ENCODE measurements at regions not wholly inside any gene's neighbourhood (a gene's known extent, or its start where the extent isn't known, plus 50 kb on each side); places are given as distances from the start of the nearest gene placed in this dataset.

DNA sequence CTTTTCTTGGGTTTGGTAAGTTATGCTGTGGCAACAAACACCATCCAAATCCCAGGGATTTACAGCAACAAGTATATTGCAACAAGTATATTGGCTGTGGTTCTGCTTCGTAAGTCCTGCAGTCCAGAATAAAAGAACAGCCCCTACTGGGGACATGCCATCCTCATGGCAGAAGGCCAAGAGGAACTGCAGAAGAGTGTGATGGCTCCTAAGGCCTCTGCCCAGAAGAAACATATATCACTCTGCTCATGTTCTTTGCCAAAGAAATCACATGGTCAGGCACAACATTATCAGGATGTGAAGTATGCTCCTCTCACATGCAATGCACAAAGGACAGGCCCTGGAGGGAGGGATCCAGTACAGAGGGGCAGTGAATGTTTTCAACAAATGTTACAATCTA, 159.6 kb upstream of the TAS2R1 start:
- Histone ChIP-seq H3K27me3 (ENCODE audit: control insufficient read depth, insufficient read depth, low read length) (no peaks in the 10 kb centered on the region), H3K36me3 (ENCODE audit: control insufficient read depth, insufficient read depth, low read length) (no peaks in the 10 kb centered on the region), H3K4me3 (ENCODE audit: low read depth, low read length) (no peak overlapping the region)
- ChIA-PET CTCF (no interaction called here), POLR2A (no interaction called here)
- no peak for DNase-seq (ENCODE audit: low read depth)
- TF ChIP-seq, protein P1, sequence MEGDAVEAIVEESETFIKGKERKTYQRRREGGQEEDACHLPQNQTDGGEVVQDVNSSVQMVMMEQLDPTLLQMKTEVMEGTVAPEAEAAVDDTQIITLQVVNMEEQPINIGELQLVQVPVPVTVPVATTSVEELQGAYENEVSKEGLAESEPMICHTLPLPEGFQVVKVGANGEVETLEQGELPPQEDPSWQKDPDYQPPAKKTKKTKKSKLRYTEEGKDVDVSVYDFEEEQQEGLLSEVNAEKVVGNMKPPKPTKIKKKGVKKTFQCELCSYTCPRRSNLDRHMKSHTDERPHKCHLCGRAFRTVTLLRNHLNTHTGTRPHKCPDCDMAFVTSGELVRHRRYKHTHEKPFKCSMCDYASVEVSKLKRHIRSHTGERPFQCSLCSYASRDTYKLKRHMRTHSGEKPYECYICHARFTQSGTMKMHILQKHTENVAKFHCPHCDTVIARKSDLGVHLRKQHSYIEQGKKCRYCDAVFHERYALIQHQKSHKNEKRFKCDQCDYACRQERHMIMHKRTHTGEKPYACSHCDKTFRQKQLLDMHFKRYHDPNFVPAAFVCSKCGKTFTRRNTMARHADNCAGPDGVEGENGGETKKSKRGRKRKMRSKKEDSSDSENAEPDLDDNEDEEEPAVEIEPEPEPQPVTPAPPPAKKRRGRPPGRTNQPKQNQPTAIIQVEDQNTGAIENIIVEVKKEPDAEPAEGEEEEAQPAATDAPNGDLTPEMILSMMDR (IDR thresholded peaks at IDR 0.05; ENCODE audit: insufficient read depth, low read depth, low read length) = no peak

DNA sequence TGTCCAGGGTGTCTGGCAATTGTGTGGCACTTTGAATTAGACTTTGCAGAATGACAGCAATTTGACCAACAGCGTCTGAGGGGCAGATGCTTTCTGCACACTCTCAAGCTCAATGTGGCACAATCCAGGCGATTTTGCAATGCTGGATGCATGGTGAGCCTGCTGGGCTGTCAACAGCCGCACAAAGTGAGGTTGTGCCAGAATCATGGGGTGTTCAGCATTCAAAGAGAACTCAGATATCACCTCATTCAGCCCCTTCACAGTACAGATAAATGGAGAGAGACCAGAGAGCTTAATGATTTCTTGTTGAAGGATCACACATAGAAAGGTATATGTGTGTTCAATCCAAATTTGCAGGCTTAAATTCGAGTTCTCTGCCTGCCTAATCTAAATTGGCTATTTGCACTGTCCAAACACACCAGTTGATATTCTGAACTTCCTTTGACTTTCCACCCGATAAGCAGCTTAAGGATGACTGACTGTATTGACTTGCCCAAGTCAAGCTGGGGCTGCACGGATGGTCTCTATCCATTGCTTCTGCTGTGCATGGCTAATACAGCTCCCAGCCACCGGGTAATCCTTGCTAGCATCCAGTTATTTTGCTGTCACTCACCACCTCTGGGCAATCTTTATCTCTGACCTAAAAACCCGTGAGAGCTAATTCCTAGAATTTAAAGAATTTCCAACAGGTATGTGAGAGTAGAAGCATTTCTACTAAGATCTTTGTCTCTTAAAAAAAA, 157.9 kb upstream of the TAS2R1 start:
- Histone ChIP-seq H3K36me3 (ENCODE audit: control insufficient read depth, insufficient read depth, low read length) (no peaks in the 10 kb centered on the region), H3K4me3 (ENCODE audit: low read depth, low read length) (no peak overlapping the region), H3K27me3 (ENCODE audit: control insufficient read depth, insufficient read depth, low read length) (no peaks in the 10 kb centered on the region)
- TF ChIP-seq, protein P1 (IDR thresholded peaks at IDR 0.05; ENCODE audit: insufficient read depth, low read depth, low read length) = no peak
- ChIA-PET POLR2A (interaction anchor here (0.6 kb wide), 1 partner anchor 371 kb away, joined by 3 read pairs; no protein-coding TSS in a partner anchor), CTCF (interaction anchor here (1.1 to 1.2 kb wide), 2 partner anchors 11 to 13 kb away, joined by 3 read pairs; no protein-coding TSS in a partner anchor)
- DNase-seq (ENCODE audit: low read depth) = no peak

- Histone ChIP-seq H3K36me3 (ENCODE audit: control insufficient read depth, insufficient read depth, low read length) (no peaks in the 10 kb centered on the region), H3K4me3 (ENCODE audit: low read depth, low read length) (no peak overlapping the region), H3K27me3 (ENCODE audit: control insufficient read depth, insufficient read depth, low read length) (no peaks in the 10 kb centered on the region)
- POLR2A ChIA-PET = no interaction called here
- TF ChIP-seq, protein P1 (IDR thresholded peaks at IDR 0.05; ENCODE audit: insufficient read depth, low read depth, low read length) = no peak
- DNase-seq (ENCODE audit: low read depth) = no peak
- CTCF ChIA-PET = interaction anchor here (0.6 to 1.2 kb wide), 3 partner anchors 14 to 138 kb away, joined by 3 read pairs; no protein-coding TSS in a partner anchor
Observed at GRCh38 chr5:9786380-9787360, 156.5 kb upstream of the TAS2R1 start.

DNA sequence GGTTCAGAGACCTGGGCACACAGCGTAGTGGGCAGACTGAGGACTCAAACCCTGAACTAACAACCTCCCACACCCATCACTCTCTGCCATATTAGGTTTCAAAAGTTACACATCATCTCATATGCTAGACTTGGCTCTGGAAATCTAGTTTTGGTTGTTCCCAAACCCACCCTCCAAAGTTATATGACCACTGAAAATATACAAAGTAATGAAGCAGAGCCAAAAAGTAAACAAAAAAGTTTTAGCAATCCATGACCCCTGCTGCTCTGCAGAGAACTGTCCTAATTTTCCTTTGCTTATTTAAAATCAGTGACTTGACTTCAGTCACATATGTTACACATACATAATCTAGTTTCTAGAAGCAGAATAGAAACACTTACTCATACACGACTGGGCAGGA, 155.6 kb upstream of the TAS2R1 start:
- ChIA-PET POLR2A (no interaction called here), CTCF (no interaction called here)
- Histone ChIP-seq H3K27me3 (ENCODE audit: control insufficient read depth, insufficient read depth, low read length) (no peaks in the 10 kb centered on the region), H3K4me3 (ENCODE audit: low read depth, low read length) (no peak overlapping the region), H3K36me3 (ENCODE audit: control insufficient read depth, insufficient read depth, low read length) (no peaks in the 10 kb centered on the region)
- DNase-seq (ENCODE audit: low read depth) = no peak
- TF ChIP-seq, protein P1 (IDR thresholded peaks at IDR 0.05; ENCODE audit: insufficient read depth, low read depth, low read length) = no peak

GRCh38 chr5:9784231-9784630, 154.1 kb upstream of the TAS2R1 start:
- POLR2A ChIA-PET = no interaction called here
- Histone ChIP-seq H3K36me3 (ENCODE audit: control insufficient read depth, insufficient read depth, low read length) (no peaks in the 10 kb centered on the region), H3K4me3 (ENCODE audit: low read depth, low read length) (no peak overlapping the region), H3K27me3 (ENCODE audit: control insufficient read depth, insufficient read depth, low read length) (no peaks in the 10 kb centered on the region)
- DNase-seq (ENCODE audit: low read depth) = no peak
- TF ChIP-seq, protein P1 (IDR thresholded peaks at IDR 0.05; ENCODE audit: insufficient read depth, low read depth, low read length) = no peak
- CTCF ChIA-PET = interaction anchor here (0.6 to 1.3 kb wide), 2 partner anchors 15 to 68 kb away, joined by 3 read pairs; no protein-coding TSS in a partner anchor
